H1 (cell line): ENCODE measurements at regions not wholly inside any gene's neighbourhood (a gene's known extent, or its start where the extent isn't known, plus 50 kb on each side); places are given as distances from the start of the nearest gene placed in this dataset.

ENCODE experiments used
- NRF1 ChIP-seq: IDR thresholded peaks from 2 replicates; pipeline ENCODE4 v1.6.1; 2011; ENCODE audit warnings: mild to moderate bottlenecking, low read depth, low read length, improper control_type of control experiment
- SP1 ChIP-seq: IDR thresholded peaks from 2 replicates; pipeline ENCODE4 v1.6.1; 2011; ENCODE audit warnings: low read depth, low read length

DNA sequence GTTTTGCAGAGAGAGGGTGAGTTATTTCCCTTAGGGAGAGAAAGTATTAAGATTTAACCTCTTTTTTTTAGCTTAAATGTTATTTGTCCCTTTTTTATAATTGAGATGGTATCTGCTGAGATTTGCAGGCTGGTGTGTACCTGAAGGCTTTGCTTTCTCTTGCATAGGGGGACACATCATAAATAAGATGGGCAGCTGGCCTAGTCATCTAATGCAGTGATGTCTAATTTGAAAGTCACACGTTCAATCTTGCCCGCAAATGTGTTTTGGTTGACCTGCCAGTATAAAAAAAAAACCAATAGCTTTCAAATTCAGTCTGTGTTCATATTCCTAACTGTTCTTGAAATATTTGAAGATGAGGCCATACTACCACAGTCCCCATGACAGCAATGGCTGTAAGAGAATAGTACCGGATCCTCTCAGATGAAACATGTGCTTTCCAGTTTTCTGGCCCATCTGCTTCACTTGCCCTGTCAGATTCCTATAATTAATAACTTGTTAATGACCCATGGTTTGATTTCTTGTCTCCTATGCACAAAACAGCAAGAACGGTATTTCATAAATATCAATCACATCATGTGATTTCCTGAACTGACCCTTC lies 914.2 kb downstream of the IPMK start (continued):
- TF ChIP-seq NRF1, result no peak
- TF ChIP-seq SP1, result no peak
